COR-L47 (cell line): ENCODE measurements at regions not wholly inside any gene's neighbourhood (a gene's known extent, or its start where the extent isn't known, plus 50 kb on each side); places are given as distances from the start of the nearest gene placed in this dataset.

ENCODE experiments used
- DNase-seq: peaks from one replicate; lab custom pipeline; 2025; lab: John Stamatoyannopoulos, UW

- no peak for DNase-seq
Observed at GRCh38 chr14:76603713-76604112, 157.6 kb upstream of the VASH1 start.

- DNase-seq: no peak
Observed at GRCh38 chr14:76607510-76607909, 153.8 kb upstream of the VASH1 start.

GRCh38 chr14:76612654-76613053, 148.6 kb upstream of the VASH1 start:
- DNase-seq: no peak

GRCh38 chr14:76613616-76614015, 147.7 kb upstream of the VASH1 start:
- DNase-seq: no peak

GRCh38 chr14:76615331-76615730, 145.9 kb upstream of the VASH1 start:
- DNase-seq: no peak

- no peak for DNase-seq
Observed at GRCh38 chr14:76617440-76617839, 143.8 kb upstream of the VASH1 start.

- no peak for DNase-seq
Observed at GRCh38 chr14:76636602-76637001, 124.7 kb upstream of the VASH1 start.

- DNase-seq: no peak
Observed at GRCh38 chr14:76638841-76639240, 122.4 kb upstream of the VASH1 start.

GRCh38 chr14:76639606-76640229, 121.5 kb upstream of the VASH1 start:
- DNase-seq: no peak

GRCh38 chr14:76640923-76641395, 120.3 kb upstream of the VASH1 start:
- DNase-seq: peak; percentile 75

- no peak for DNase-seq
Observed at GRCh38 chr14:76641541-76641940, 119.7 kb upstream of the VASH1 start.

- DNase-seq: no peak
Observed at GRCh38 chr14:76643887-76644286, 117.4 kb upstream of the VASH1 start.

GRCh38 chr14:76644855-76645518, 116.3 kb upstream of the VASH1 start:
- DNase-seq: peak; percentile 69

GRCh38 chr14:76647697-76648298, 113.5 kb upstream of the VASH1 start:
- DNase-seq: peak; percentile 44

GRCh38 chr14:76651410-76652055, 109.7 kb upstream of the VASH1 start:
- no peak for DNase-seq

GRCh38 chr14:76653875-76654572, 107.2 kb upstream of the VASH1 start:
- DNase-seq: no peak

- DNase-seq: no peak
Observed at GRCh38 chr14:76654573-76655108, 106.6 kb upstream of the VASH1 start.

GRCh38 chr14:76655331-76655730, 105.9 kb upstream of the VASH1 start:
- DNase-seq: no peak

GRCh38 chr14:76656592-76656991, 104.7 kb upstream of the VASH1 start:
- DNase-seq: no peak

GRCh38 chr14:76657404-76657803, 103.9 kb upstream of the VASH1 start:
- DNase-seq: no peak

GRCh38 chr14:76657846-76658245, 103.4 kb upstream of the VASH1 start:
- DNase-seq: no peak

- DNase-seq: no peak
Observed at GRCh38 chr14:76662580-76662979, 98.7 kb upstream of the VASH1 start.
